SH-SY5Y (cell line): ENCODE measurements at regions not wholly inside any gene's neighbourhood (a gene's known extent, or its start where the extent isn't known, plus 50 kb on each side); places are given as distances from the start of the nearest gene placed in this dataset.

Experiments used
- GATA2 ChIP-seq: IDR thresholded peaks from 2 replicates; pipeline ENCODE4 v1.6.1; 2011; ENCODE audit warnings: mild to moderate bottlenecking, low read depth, low read length
- GATA3 ChIP-seq: IDR thresholded peaks from 2 replicates; pipeline ENCODE4 v1.6.1; 2011; ENCODE audit warnings: low read depth, mild to moderate bottlenecking, low read length, moderate library complexity

DNA sequence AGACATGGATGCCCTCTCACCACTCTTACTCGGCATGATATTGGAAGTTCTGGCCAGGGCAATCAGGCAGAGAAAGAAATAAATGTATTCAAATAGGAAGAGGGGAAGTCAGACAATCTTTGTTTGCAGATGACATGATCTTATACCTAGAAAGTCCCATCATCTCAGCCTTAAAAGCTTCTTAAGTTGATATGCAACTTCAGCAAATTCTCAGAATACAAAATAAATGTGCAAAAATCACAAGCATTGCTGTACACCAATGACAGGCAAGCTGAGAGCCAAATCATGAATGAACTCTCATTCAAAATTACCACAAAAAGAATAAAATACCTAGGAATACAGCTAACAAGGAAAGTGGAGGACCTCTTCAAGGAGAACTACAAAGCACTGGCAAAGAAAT, 2190.4 kb downstream of the MAT2B start:
- no peak for TF ChIP-seq GATA2
- no peak for TF ChIP-seq GATA3
